ENCODE measurements at regions not wholly inside any gene's neighbourhood (a gene's known extent, or its start where the extent isn't known, plus 50 kb on each side); places are given as distances from the start of the nearest gene placed in this dataset.

DNA sequence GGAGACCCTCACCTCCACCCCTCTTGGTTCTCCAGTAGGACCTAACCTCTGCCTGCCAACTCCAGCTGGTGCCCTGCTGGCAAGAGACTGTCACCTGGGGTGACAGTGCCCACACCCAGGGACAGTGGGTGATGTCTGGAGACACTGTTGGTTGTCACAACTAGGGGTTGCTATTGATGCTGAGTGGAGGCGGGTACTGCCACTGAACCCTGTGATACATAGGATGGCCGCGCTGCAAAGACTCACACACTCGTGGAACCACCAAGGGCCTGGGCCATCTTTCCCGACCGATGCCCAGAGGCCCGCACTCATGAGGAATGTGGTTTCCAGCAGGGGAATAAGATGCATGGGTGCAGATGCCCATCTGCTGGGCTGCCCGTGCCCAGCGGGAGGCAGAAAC, 143.2 kb downstream of the SHANK2 start:
- Mint-ChIP-seq H3K9me3 (no peaks in the 10 kb centered on the region), H3K36me3 (ENCODE audit: low read depth) (no peaks in the 10 kb centered on the region), H3K4me3 (ENCODE audit: low read depth) (no peak overlapping the region), H3K27ac (no peak overlapping the region), H3K4me1 (ENCODE audit: low read depth) (no peaks in the 10 kb centered on the region), H3K27me3 (ENCODE audit: low read depth) (no peaks in the 10 kb centered on the region)
- intact Hi-C loops (cut with micrococcal nuclease) = no loop called here
- DNase-seq (ENCODE audit: low spot score) = no peak

DNA sequence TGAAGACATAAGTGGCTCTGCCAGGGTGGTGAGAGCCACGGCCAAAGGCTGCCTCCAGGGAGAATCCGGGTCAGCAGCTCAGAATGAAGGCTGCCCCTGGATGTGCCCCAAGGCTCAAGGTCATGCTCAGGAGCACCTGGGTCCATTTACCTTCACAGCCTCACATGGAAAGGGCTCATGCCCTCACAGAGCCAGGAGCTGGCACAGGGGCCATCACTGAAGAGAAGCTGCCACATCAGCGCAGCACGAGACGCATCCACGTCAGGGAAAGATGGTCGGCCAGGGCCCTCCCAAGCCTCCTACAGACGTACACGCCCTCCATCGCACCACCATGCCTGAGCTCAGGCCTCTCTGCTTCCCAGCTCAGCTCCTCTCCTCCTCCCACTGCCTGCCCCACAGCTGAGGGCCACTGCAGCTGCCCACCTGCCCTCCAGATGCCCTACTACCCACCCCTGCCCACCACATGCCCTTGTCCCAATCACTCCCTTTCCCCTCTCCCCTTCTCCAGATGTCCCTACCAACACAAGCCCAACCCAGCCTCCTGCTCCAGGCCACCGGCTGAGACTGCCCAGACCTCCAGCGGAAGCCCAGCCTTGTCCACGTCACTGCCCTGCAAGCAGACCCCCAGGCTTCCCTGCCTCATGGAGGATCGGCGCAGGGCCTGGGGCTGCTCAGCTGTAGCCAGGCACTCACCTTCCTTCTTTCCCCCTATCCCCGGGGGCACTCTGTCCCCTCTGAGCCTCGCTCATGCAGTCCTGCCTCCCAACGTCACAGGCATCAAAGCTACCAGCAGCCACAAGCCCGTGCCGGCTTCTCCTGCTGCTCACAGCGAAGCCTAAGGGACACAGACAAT, 144.1 kb downstream of the SHANK2 start:
- no peak for DNase-seq (ENCODE audit: low spot score)
- H3K27me3 Mint-ChIP-seq (ENCODE audit: low read depth) = no peaks in the 10 kb centered on the region
- no peaks in the 10 kb centered on the region for H3K9me3 Mint-ChIP-seq
- no peak overlapping the region for H3K27ac Mint-ChIP-seq
- H3K36me3 Mint-ChIP-seq (ENCODE audit: low read depth) = no peaks in the 10 kb centered on the region
- H3K4me1 Mint-ChIP-seq (ENCODE audit: low read depth) = no peaks in the 10 kb centered on the region
- intact Hi-C loops (cut with micrococcal nuclease) = no loop called here
- no peak overlapping the region for H3K4me3 Mint-ChIP-seq (ENCODE audit: low read depth)

DNA sequence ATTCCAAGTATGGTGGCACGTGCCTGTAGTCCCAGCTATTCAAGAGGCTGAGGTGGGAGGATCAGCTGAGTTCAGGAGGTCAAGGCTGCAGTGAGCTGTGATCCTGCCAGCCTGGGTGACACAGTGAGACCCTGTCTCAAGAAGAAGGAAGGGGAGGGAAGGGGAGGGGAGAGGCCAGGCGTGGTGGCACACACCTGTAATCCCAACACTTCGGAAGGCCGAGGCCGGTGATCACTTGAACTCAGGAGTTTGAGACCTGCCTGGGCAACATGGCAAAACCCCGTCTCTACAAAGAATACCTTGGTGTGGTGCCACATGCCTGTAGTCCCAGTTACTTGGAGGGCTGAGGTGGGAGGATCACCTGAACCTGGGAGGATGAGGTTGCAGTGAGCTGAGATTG, 145.7 kb downstream of the SHANK2 start:
- no peak for DNase-seq (ENCODE audit: low spot score)
- no peaks in the 10 kb centered on the region for H3K9me3 Mint-ChIP-seq
- no peaks in the 10 kb centered on the region for H3K36me3 Mint-ChIP-seq (ENCODE audit: low read depth)
- no peaks in the 10 kb centered on the region for H3K27me3 Mint-ChIP-seq (ENCODE audit: low read depth)
- no peak overlapping the region for H3K27ac Mint-ChIP-seq
- no peaks in the 10 kb centered on the region for H3K4me1 Mint-ChIP-seq (ENCODE audit: low read depth)
- intact Hi-C loops (cut with micrococcal nuclease) = no loop called here
- no peak overlapping the region for H3K4me3 Mint-ChIP-seq (ENCODE audit: low read depth)

DNA sequence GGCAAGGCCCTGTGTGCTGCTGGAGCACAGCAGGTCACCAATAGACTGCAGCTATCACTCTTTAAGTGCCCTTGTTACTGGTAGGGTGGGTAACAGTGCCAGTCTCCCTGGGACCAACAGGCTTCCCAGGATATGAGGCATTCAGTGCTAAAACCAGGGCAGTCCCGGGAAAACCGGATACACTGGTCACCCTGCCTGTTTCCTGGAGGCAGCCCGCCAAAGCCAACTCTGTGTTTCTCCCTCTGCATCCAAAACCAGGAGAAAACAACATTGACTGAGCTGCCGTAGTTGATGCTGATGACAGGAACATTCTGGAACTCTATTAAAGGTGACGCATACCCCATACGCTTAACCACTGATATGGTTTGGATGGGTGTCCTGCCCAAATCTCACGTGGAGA, 149.1 kb downstream of the SHANK2 start:
- Mint-ChIP-seq H3K9me3 (no peaks in the 10 kb centered on the region), H3K27ac (no peak overlapping the region), H3K4me3 (ENCODE audit: low read depth) (no peak overlapping the region), H3K4me1 (ENCODE audit: low read depth) (no peaks in the 10 kb centered on the region), H3K36me3 (ENCODE audit: low read depth) (no peaks in the 10 kb centered on the region), H3K27me3 (ENCODE audit: low read depth) (no peaks in the 10 kb centered on the region)
- intact Hi-C loops (cut with micrococcal nuclease) = no loop called here
- DNase-seq (ENCODE audit: low spot score) = no peak

DNA sequence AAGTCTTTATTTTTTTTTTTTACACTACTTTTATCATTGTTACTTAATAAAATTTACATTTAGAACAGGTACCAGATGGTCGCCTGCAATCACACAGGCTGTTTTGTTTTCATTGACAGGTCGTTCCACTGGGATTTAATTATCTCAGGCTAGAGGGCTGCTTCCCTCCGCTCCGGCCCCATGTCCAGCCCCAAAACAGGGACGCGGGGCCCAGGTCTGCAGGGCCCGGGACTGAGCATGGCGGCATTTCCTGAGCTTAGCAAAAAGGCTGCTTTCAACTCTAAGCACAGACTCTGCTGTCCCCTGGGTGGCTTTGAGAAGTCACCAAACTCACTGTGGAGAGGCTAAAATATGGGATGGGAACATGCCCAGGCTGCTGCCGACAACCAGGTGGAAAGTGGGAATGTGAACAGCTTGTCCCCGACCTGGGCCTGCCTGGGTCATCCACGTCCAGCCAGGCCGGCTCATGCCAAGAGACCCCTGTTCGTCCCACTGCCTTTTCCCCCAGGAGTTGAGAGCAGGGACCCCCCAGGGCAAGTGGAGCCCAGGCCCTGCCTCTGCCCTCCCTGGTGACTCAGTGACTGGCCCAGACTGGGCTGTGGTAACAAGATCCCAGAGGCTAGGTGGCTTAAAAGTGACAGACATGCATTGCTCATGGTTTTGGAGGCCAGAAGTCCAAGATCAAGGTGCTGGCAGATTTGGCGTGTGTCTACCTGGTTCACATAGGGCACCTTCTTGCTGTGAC, 150.0 kb downstream of the SHANK2 start:
- no peaks in the 10 kb centered on the region for H3K36me3 Mint-ChIP-seq (ENCODE audit: low read depth)
- H3K27ac Mint-ChIP-seq = no peak overlapping the region
- no peaks in the 10 kb centered on the region for H3K27me3 Mint-ChIP-seq (ENCODE audit: low read depth)
- H3K4me1 Mint-ChIP-seq (ENCODE audit: low read depth) = no peaks in the 10 kb centered on the region
- no peak overlapping the region for H3K4me3 Mint-ChIP-seq (ENCODE audit: low read depth)
- intact Hi-C loops (cut with micrococcal nuclease) = no loop called here
- H3K9me3 Mint-ChIP-seq = no peaks in the 10 kb centered on the region
- no peak for DNase-seq (ENCODE audit: low spot score)

DNA sequence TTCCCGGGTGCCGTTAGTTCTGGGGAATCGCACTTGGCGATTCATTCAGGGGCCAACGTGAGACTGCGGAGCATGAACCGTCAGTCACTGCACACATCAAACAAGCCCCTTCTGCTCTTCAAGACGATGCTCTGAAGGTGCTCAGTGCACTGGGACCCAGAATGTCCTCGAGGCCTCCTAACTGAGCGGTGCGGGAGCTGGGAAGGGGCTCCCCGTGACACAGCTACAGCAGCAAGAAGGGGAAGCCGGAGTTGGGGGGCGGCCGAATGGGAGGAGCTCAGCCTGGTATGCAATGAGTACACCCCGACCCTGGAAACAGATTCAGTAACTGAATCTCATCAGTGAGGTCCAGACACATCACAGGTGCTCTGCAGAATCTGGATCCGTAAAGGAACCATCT, 150.8 kb downstream of the SHANK2 start:
- Mint-ChIP-seq H3K36me3 (ENCODE audit: low read depth) (no peaks in the 10 kb centered on the region), H3K27ac (no peak overlapping the region), H3K4me1 (ENCODE audit: low read depth) (no peaks in the 10 kb centered on the region), H3K9me3 (no peaks in the 10 kb centered on the region), H3K27me3 (ENCODE audit: low read depth) (no peaks in the 10 kb centered on the region), H3K4me3 (ENCODE audit: low read depth) (no peak overlapping the region)
- intact Hi-C loops (cut with micrococcal nuclease) = no loop called here
- no peak for DNase-seq (ENCODE audit: low spot score)

DNA sequence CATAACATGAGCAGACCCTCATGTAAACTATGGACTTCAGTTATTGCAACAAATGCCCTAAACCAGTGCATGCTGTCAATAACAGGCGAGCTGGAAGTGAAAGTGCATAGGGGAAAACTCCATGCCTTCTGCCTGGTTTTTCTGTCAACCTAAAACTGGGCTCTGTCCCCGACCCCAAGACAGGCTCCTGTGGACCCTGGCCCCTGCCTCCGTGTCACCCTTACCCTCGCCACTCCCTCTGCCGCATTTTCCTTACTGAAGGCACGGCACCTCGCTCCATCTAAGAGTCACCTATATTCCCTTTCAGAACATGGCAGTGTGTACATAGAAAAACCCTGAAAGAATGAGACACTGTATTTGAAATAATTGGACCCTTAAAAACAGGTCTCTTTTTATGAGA, 151.3 kb downstream of the SHANK2 start:
- H3K27me3 Mint-ChIP-seq (ENCODE audit: low read depth) = no peaks in the 10 kb centered on the region
- H3K4me1 Mint-ChIP-seq (ENCODE audit: low read depth) = no peaks in the 10 kb centered on the region

DNA sequence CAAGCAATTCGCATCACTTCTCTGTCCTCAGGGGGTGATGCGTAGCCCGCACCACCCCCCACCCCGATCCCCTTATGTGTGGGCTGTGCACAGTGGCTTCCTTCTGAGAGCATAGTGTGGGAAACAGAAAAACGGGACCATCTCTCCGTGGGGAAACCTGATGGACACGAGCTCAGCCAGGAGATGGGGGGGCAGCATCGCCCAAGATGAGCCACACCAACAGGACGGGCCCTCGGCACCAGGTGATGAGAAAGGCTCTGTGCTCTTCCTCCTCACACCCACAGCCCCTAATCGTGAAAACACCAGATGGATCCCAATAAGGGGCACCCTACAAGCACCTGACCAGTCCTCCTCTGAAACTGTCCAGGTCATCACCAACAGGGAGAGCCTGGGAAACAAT, 153.6 kb downstream of the SHANK2 start:
- Mint-ChIP-seq H3K27me3 (ENCODE audit: low read depth) (no peaks in the 10 kb centered on the region), H3K36me3 (ENCODE audit: low read depth) (no peaks in the 10 kb centered on the region), H3K4me3 (ENCODE audit: low read depth) (no peak overlapping the region), H3K27ac (no peak overlapping the region), H3K9me3 (no peaks in the 10 kb centered on the region), H3K4me1 (ENCODE audit: low read depth) (no peaks in the 10 kb centered on the region)
- intact Hi-C loops (cut with micrococcal nuclease) = no loop called here
- DNase-seq (ENCODE audit: low spot score) = no peak

More for the DNA sequence above, 151.3 kb downstream of the SHANK2 start:
- H3K36me3 Mint-ChIP-seq (ENCODE audit: low read depth) = no peaks in the 10 kb centered on the region
- no peak overlapping the region for H3K27ac Mint-ChIP-seq
- H3K4me3 Mint-ChIP-seq (ENCODE audit: low read depth) = no peak overlapping the region
- no peaks in the 10 kb centered on the region for H3K9me3 Mint-ChIP-seq
- DNase-seq (ENCODE audit: low spot score) = no peak
- intact Hi-C loops (cut with micrococcal nuclease) = no loop called here

DNA sequence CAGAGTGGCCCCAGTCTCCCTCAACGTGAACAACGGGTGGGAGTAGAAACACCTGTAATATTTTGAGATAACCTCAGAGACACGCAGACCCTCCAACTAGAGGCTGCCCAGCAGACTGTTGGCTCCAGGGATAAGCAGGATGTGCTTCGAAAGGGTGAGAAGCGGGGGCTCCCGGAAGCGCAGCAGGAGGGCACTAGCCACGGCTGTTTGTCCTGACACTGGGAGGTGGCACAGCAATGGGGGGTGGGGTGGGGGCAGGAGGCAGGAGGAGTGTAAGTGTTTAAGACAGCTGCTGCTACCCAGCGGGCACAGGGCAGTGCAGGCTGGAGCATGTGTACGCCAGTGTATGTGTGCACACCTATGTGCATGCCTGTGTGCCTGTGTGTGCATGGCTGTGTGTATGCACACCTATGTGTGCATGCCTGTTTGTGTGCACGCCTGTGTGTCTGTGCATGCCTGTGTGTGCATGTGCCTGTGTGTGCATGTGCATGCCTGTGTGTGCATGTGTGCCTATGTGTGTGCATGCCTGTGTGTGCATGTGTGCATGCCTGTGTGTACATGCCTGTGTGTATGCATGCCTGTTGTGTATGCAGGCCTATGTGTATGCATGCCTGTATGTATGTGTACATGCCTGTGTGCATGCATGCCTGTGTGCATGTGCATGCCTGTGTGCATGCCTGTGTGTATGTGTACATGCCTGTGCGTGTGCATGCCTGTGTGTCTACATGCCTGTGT, 154.7 kb downstream of the SHANK2 start:
- no peaks in the 10 kb centered on the region for H3K36me3 Mint-ChIP-seq (ENCODE audit: low read depth)
- H3K27ac Mint-ChIP-seq = no peak overlapping the region
- intact Hi-C loops (cut with micrococcal nuclease) = no loop called here
- H3K4me1 Mint-ChIP-seq (ENCODE audit: low read depth) = no peaks in the 10 kb centered on the region
- H3K9me3 Mint-ChIP-seq = no peaks in the 10 kb centered on the region
- H3K27me3 Mint-ChIP-seq (ENCODE audit: low read depth) = no peaks in the 10 kb centered on the region
- no peak overlapping the region for H3K4me3 Mint-ChIP-seq (ENCODE audit: low read depth)
- no peak for DNase-seq (ENCODE audit: low spot score)

DNA sequence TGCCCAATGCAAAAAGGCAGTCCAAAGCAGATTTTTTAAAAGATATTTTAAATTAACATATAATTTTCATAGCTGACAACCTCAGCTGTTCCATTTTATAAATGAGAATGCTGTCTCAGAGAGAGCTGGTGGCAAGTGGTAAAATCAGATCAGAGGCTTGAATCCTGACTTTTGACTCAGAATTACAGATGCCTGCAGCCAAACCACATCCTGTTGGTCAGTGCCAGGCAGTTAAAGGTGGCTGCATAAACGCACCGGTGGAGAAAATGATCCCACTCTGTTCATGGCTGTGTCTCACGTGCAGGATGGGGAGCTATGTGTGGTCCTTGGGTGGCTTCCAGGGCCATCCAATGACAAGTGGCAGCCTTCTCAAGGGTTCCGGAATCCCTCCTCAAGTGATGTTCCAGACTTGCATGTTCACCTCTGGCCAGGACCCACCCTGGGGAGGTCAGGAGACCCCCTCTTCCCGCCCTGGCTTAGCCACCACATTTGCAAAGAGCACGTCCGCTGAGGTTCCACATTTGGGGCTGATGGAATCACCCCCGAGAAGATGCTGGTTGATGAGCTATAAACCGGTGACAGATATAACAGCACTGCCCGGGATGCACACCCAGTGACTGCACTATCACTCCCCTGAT, 155.5 kb downstream of the SHANK2 start:
- Mint-ChIP-seq H3K36me3 (ENCODE audit: low read depth) (no peaks in the 10 kb centered on the region), H3K27me3 (ENCODE audit: low read depth) (no peaks in the 10 kb centered on the region), H3K4me1 (ENCODE audit: low read depth) (no peaks in the 10 kb centered on the region), H3K27ac (no peak overlapping the region), H3K4me3 (ENCODE audit: low read depth) (no peak overlapping the region), H3K9me3 (no peaks in the 10 kb centered on the region)
- intact Hi-C loops (cut with micrococcal nuclease) = no loop called here
- DNase-seq (ENCODE audit: low spot score) = no peak

DNA sequence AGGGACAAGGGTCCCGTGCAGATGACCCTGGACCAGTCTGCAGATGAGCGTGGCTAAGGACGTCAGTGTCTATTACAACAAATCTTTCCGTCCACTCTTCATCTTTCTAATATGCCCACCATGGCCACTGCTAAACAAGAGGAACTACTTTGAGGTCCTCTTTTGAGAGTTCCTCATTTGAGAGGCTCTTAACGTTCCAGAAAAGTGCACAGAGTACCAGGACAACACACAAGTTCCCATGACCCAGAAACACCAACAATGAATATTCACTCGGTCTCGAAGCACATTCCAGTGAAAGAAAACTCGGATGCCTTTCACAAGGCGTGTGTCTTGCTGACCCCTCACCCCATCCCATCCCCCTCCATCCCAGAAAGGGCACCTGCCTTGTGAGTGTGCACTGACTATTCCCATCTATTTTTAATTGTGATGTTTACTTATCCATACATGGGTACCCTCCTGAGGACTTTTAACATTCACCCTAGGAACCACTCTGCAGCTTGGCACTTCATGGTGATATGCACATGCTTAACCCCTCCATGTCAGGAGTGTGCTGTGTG, 157.0 kb downstream of the SHANK2 start:
- no peaks in the 10 kb centered on the region for H3K27me3 Mint-ChIP-seq (ENCODE audit: low read depth)
- DNase-seq (ENCODE audit: low spot score) = no peak
- no peak overlapping the region for H3K27ac Mint-ChIP-seq
- no peaks in the 10 kb centered on the region for H3K36me3 Mint-ChIP-seq (ENCODE audit: low read depth)
- H3K4me1 Mint-ChIP-seq (ENCODE audit: low read depth) = no peaks in the 10 kb centered on the region
- intact Hi-C loops (cut with micrococcal nuclease) = no loop called here
- no peak overlapping the region for H3K4me3 Mint-ChIP-seq (ENCODE audit: low read depth)
- H3K9me3 Mint-ChIP-seq = no peaks in the 10 kb centered on the region

DNA sequence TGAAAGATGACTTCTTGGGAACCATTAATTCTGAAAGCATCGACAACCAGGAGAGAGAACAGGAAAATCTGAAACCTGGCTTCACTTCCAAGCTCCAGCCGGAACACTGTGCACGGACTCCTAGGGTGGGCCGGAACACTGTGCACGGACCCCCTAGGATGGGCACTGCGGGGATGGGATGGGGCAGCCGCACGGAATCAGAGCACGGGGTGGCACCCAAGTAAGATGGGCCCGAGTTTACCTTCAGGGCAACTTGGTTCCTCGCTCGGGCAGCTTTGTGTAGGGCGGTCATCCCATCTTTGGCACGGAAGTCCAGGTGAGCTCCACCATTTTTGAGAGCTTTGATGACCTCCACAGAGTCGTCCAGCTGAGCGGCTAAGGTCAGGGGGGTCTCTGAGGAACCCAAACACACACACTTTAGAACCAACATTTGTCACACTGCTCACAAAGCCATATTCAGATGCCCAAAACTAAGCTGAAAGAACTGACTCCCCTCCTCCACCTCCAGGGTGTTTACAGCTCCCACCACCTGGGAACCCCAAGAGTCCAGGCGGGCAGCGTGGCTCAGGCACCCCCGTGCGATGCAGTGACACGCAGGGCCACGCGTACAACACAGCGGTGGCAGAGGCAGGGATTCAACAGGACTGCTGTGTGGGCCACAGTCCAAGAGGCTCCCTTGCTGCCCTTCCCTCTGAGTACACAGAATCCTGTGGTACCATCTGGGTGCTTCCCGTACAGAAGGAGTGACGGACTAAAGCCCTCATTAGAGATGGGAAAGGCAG, 157.9 kb downstream of the SHANK2 start:
- Mint-ChIP-seq H3K9me3 (no peaks in the 10 kb centered on the region), H3K27ac (no peak overlapping the region), H3K36me3 (ENCODE audit: low read depth) (no peaks in the 10 kb centered on the region), H3K4me3 (ENCODE audit: low read depth) (no peak overlapping the region), H3K27me3 (ENCODE audit: low read depth) (no peaks in the 10 kb centered on the region), H3K4me1 (ENCODE audit: low read depth) (no peaks in the 10 kb centered on the region)
- intact Hi-C loops (cut with micrococcal nuclease) = no loop called here
- no peak for DNase-seq (ENCODE audit: low spot score)

All from activated T-helper 2 cell treated with anti-CD3 and anti-CD28 coated beads, Interferon-gamma antibody, Interleukin-2, Interleukin-4, amounts not matched to agents 10 μg/mL and 5 μg/mL and 100 μg/mL, durations not matched to agents 14 hours and 24 hours and 36 hours (primary cell).